ENCODE measurements at regions not wholly inside any gene's neighbourhood (a gene's known extent, or its start where the extent isn't known, plus 50 kb on each side); places are given as distances from the start of the nearest gene placed in this dataset.

DNA sequence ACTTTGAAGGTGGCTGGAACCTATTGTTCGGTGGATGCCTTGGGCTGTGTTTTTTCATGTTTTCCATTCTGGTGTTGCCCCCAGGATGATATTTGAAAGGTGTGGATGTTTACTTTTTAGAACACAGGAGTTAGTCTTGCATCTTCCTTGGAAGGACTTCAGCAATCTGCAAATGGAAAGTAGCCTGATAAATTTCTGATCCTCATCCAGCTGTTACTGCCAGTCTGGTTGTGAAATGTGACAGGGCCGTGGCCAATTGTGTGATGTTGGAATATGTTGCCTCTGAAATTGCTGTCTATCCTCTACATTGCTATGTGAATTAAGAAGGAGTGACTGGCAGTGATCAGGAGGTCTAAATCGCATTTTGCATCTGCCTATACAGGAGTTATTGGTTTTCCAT lies 382.5 kb upstream of the C2CD4B start:
- DNase-seq (ENCODE audit: low spot score): no peak
- H3K36me3 ChIP-seq (ENCODE audit: insufficient read depth, low read length, poor library complexity, severe bottlenecking): no peaks in the 10 kb centered on the region
- no peak overlapping the region for H3K4me3 ChIP-seq (ENCODE audit: low read depth, low read length, poor library complexity, severe bottlenecking)
- H3K27me3 ChIP-seq (replicated peaks; ENCODE audit: insufficient read depth, low read depth, low read length, poor library complexity): no peaks in the 10 kb centered on the region
- no TSS peak for BruUV-seq (replicated peaks)
- H3K4me1 ChIP-seq (ENCODE audit: insufficient read depth, low read length, poor library complexity, severe bottlenecking): peaks cover 11% of the 10 kb centered on the region
- intact Hi-C loops (cut with micrococcal nuclease; ENCODE audit: unreplicated experiment): no loop called here
- CTCF ChIA-PET: no interaction called here
- POLR2A ChIA-PET (ENCODE audit: low non-redundant PET): no interaction called here
- TF ChIP-seq, protein P1, sequence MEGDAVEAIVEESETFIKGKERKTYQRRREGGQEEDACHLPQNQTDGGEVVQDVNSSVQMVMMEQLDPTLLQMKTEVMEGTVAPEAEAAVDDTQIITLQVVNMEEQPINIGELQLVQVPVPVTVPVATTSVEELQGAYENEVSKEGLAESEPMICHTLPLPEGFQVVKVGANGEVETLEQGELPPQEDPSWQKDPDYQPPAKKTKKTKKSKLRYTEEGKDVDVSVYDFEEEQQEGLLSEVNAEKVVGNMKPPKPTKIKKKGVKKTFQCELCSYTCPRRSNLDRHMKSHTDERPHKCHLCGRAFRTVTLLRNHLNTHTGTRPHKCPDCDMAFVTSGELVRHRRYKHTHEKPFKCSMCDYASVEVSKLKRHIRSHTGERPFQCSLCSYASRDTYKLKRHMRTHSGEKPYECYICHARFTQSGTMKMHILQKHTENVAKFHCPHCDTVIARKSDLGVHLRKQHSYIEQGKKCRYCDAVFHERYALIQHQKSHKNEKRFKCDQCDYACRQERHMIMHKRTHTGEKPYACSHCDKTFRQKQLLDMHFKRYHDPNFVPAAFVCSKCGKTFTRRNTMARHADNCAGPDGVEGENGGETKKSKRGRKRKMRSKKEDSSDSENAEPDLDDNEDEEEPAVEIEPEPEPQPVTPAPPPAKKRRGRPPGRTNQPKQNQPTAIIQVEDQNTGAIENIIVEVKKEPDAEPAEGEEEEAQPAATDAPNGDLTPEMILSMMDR (conservative IDR thresholded peaks at IDR 0.05; ENCODE audit: low read depth, low read length): no peak
- TF ChIP-seq EZH2 (IDR thresholded peaks at IDR 0.05; ENCODE audit: borderline replicate concordance, low read depth, low read length, poor library complexity, severe bottlenecking): no peak
- no peak overlapping the region for H3K27ac ChIP-seq (ENCODE audit: low read depth, low read length, poor library complexity, severe bottlenecking)
- H3K9me3 ChIP-seq (ENCODE audit: low read depth, low read length, poor library complexity, severe bottlenecking): no peaks in the 10 kb centered on the region

DNA sequence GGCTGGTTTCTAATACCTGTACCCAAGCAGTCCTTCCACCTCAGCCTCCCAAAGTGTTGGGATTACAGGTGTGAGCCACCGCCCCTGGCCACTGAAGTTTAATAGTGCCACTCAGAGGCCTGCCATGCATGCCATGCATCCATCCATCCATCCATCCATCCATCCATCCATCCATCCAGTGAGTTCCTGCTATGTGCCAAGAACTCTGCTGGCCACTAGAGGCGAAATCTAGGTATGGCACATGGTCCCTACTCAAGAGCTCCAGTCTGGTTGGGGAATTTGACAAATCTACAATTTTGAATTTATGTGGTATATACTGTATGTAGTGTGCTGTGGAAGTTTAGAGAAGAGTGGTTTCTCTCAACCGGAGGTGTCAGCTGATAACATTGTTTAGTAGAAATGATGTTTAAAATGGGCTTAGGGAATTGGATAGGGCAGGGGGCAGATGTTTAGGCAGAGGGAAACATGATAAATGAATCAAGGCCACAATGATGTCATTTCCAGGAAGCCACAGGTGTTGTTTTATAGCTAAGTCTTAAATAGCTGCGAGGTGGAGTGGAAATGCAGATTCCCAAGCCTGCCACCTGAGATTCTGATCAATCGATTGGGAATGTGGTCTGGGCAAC lies 384.4 kb upstream of the C2CD4B start:
- no peak for TF ChIP-seq EZH2 (IDR thresholded peaks at IDR 0.05; ENCODE audit: borderline replicate concordance, low read depth, low read length, poor library complexity, severe bottlenecking)
- TF ChIP-seq, protein P1 (conservative IDR thresholded peaks at IDR 0.05; ENCODE audit: low read depth, low read length): peak; percentile 72
- CTCF ChIA-PET: interaction anchor here (0.6 to 1.1 kb wide), 3 partner anchors 15 to 193 kb away, joined by 3 to 4 read pairs (median 3); no protein-coding TSS in a partner anchor
- Histone ChIP-seq H3K4me3 (ENCODE audit: low read depth, low read length, poor library complexity, severe bottlenecking) (no peak overlapping the region), H3K27ac (ENCODE audit: low read depth, low read length, poor library complexity, severe bottlenecking) (no peak overlapping the region), H3K36me3 (ENCODE audit: insufficient read depth, low read length, poor library complexity, severe bottlenecking) (no peaks in the 10 kb centered on the region), H3K27me3 (replicated peaks; ENCODE audit: insufficient read depth, low read depth, low read length, poor library complexity) (no peaks in the 10 kb centered on the region), H3K9me3 (ENCODE audit: low read depth, low read length, poor library complexity, severe bottlenecking) (no peaks in the 10 kb centered on the region), H3K4me1 (ENCODE audit: insufficient read depth, low read length, poor library complexity, severe bottlenecking) (peaks cover 11% of the 10 kb centered on the region)
- no TSS peak for BruUV-seq (replicated peaks)
- DNase-seq (ENCODE audit: low spot score): peak; percentile 53
- POLR2A ChIA-PET (ENCODE audit: low non-redundant PET): interaction anchor here (0.5 kb wide), 1 partner anchor 549 kb away, joined by 3 read pairs; no protein-coding TSS in a partner anchor
- intact Hi-C loops (cut with micrococcal nuclease; ENCODE audit: unreplicated experiment): no loop called here

DNA sequence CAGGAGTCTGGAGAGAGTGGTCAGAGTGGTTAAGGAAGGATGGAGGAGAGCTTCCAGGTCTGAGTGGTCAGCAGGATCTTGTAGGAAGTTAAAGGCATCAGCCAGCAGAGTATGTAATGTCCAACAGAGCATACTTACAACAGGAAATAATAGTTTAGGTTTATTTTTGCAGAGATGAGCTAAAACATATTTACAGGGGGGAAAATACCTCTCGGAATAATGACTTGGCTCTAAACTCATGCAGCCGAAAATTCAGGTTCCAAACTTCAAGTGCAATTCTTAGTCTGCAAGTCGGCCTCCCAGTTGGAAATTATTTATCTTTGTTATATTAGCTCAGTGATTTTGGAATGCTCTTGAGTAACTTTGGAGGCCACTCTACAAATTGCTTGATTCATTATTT lies 385.0 kb upstream of the C2CD4B start:
- POLR2A ChIA-PET (ENCODE audit: low non-redundant PET): no interaction called here
- Histone ChIP-seq H3K9me3 (ENCODE audit: low read depth, low read length, poor library complexity, severe bottlenecking) (no peaks in the 10 kb centered on the region), H3K4me1 (ENCODE audit: insufficient read depth, low read length, poor library complexity, severe bottlenecking) (peaks cover 10% of the 10 kb centered on the region), H3K27ac (ENCODE audit: low read depth, low read length, poor library complexity, severe bottlenecking) (no peak overlapping the region), H3K27me3 (replicated peaks; ENCODE audit: insufficient read depth, low read depth, low read length, poor library complexity) (no peaks in the 10 kb centered on the region), H3K36me3 (ENCODE audit: insufficient read depth, low read length, poor library complexity, severe bottlenecking) (no peaks in the 10 kb centered on the region), H3K4me3 (ENCODE audit: low read depth, low read length, poor library complexity, severe bottlenecking) (no peak overlapping the region)
- intact Hi-C loops (cut with micrococcal nuclease; ENCODE audit: unreplicated experiment): no loop called here
- CTCF ChIA-PET: interaction anchor here (1.1 kb wide), 1 partner anchor 16 kb away, joined by 4 read pairs; no protein-coding TSS in a partner anchor
- no peak for DNase-seq (ENCODE audit: low spot score)
- TF ChIP-seq, protein P1 (conservative IDR thresholded peaks at IDR 0.05; ENCODE audit: low read depth, low read length): no peak
- TF ChIP-seq EZH2 (IDR thresholded peaks at IDR 0.05; ENCODE audit: borderline replicate concordance, low read depth, low read length, poor library complexity, severe bottlenecking): no peak
- no TSS peak for BruUV-seq (replicated peaks)

All from A673 (cell line).